ENCODE measurements at regions not wholly inside any gene's neighbourhood (a gene's known extent, or its start where the extent isn't known, plus 50 kb on each side); places are given as distances from the start of the nearest gene placed in this dataset.
"Not testable (repeated sequence)": the region's sequence is repeated elsewhere in the genome, so short reads cannot be mapped to it uniquely, and the experiment has no call there.

- DNase-seq: no peak
Measured at GRCh38 chr12:131466932-131467331, 244.0 kb upstream of the SFSWAP start.

- DNase-seq: no peak
Measured at GRCh38 chr12:131468206-131468605, 242.7 kb upstream of the SFSWAP start.

GRCh38 chr12:131469945-131470344 is 240.9 kb upstream of the SFSWAP start:
- not testable (repeated sequence) for DNase-seq

GRCh38 chr12:131471271-131471905 is 239.5 kb upstream of the SFSWAP start:
- no peak for DNase-seq

GRCh38 chr12:131471946-131472732 is 238.8 kb upstream of the SFSWAP start:
- DNase-seq: no peak

- DNase-seq: no peak
Measured at GRCh38 chr12:131473261-131473660, 237.6 kb upstream of the SFSWAP start.

- no peak for DNase-seq
Measured at GRCh38 chr12:131473741-131474709, 236.9 kb upstream of the SFSWAP start.

- DNase-seq: not testable (repeated sequence)
Measured at GRCh38 chr12:131475012-131475411, 235.9 kb upstream of the SFSWAP start.

- DNase-seq: no peak
Measured at GRCh38 chr12:131477613-131478012, 233.3 kb upstream of the SFSWAP start.

- no peak for DNase-seq
Measured at GRCh38 chr12:131478468-131478867, 232.4 kb upstream of the SFSWAP start.

- no peak for DNase-seq
Measured at GRCh38 chr12:131482199-131482598, 228.7 kb upstream of the SFSWAP start.

GRCh38 chr12:131482686-131483085 is 228.2 kb upstream of the SFSWAP start:
- no peak for DNase-seq

- DNase-seq: no peak
Measured at GRCh38 chr12:131486451-131487230, 224.2 kb upstream of the SFSWAP start.

- DNase-seq: no peak
Measured at GRCh38 chr12:131487388-131488124, 223.3 kb upstream of the SFSWAP start.

- no peak for DNase-seq
Measured at GRCh38 chr12:131489718-131490117, 221.2 kb upstream of the SFSWAP start.

GRCh38 chr12:131491155-131491554 is 219.7 kb upstream of the SFSWAP start:
- no peak for DNase-seq

- no peak for DNase-seq
Measured at GRCh38 chr12:131491916-131492490, 218.9 kb upstream of the SFSWAP start.

- no peak for DNase-seq
Measured at GRCh38 chr12:131493068-131493826, 217.6 kb upstream of the SFSWAP start.

- DNase-seq: no peak
Measured at GRCh38 chr12:131494216-131494615, 216.7 kb upstream of the SFSWAP start.

- no peak for DNase-seq
Measured at GRCh38 chr12:131494741-131495524, 216.0 kb upstream of the SFSWAP start.
